GM12872 (cell line): ENCODE measurements at regions not wholly inside any gene's neighbourhood (a gene's known extent, or its start where the extent isn't known, plus 50 kb on each side); places are given as distances from the start of the nearest gene placed in this dataset.

ENCODE experiments used
- CTCF ChIP-seq: IDR thresholded peaks from 3 replicates; pipeline ENCODE4 v1.5.1; 2011; ENCODE audit warnings: low read depth, mild to moderate bottlenecking, low read length, moderate library complexity; ENCODE audit not compliant: insufficient read depth

DNA sequence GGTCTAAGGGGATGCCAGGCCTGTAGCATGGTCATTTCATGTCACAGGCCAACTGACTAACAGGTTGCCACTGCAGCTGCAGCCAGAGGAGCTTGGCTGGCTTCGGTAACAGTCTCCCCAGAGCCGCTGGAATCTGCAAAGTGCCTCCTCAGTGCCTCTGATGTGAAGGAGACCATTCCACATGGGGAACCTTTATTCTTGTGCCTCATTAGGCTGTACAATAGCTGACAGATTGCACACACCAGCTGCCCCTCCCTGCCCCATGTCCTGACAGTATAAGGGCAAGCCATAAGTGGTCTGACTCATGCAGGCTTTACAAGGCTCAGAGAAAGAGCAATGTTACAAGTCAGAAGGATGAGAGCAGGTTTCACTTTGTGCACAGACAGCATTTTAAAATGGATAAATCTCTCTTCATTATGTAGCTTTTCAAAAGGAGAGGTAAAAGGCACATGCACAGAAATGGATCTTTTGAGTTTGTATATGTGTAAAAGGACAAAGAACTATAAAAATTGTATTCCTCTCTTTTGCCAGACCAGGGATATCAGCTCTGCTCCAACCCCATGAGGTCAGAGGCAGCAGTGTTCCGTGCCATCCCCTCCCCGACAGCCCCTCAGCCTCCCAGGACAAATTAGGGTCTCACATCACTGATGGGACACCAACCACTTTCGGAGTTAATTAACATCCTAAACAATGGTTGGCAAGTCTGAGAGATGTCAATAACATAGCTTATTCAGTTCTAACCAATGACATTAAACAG is 467.8 kb downstream of the TMEM232 start:
- no peak for TF ChIP-seq CTCF

DNA sequence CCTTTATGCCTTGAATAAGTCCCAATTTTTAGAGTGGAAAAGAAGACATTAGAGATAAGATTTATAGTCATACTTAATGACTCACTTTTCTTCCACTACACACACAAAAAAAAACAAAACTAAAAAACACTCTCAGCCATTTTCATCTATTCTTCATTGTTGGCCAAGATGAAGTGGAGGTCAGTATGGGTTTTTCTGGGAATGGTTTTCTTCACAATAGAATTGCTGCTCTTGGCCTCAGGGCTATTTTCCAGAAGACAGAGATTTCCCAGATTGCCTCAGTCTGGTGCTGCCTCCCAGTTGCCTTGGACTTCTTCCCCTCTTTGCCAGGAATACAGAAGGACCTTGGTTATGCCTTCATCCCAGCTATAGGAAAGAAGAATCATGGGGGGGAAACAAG is 463.7 kb downstream of the TMEM232 start:
- no peak for TF ChIP-seq CTCF

DNA sequence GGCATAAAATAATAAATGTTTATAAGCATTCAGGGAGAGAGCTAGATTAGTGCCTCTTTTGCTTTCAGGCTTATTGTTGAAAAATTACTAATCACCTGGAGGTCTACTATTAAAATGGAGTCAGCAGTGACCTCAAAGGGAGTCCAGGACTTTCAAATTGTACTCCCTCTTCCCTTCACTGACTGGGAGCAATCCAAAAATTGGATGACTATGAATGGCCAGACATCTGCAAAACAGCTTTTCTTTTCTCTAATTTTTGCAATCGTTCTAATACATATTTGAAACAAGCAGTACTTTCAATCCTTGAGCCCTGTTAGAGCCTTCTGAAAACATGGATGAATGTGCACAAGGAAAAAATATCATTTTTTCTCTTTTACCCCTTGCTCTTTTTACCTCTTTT is 461.8 kb downstream of the TMEM232 start:
- no peak for TF ChIP-seq CTCF

GRCh38 chr5:110265162-110265561 is 461.3 kb downstream of the TMEM232 start:
- no peak for TF ChIP-seq CTCF

DNA sequence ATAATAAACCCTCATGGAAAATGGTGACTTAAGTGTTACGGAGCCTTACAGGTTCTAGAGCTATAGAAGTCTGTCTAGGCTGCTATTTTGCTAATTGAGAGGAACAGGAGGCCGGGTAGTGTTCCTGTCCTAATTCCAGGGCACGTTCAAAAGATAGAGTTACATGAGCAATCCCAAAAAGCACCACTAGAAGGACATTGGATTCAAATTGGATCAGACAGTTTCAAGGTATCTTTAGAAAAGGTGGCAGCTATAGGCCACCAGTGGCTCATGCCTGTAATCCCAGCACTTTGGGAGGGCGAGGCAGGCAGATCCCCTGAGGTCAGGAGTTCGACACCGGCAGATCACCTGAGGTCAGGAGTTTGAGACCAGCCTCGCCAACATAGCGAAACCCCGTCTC is 458.8 kb downstream of the TMEM232 start:
- TF ChIP-seq CTCF = no peak

DNA sequence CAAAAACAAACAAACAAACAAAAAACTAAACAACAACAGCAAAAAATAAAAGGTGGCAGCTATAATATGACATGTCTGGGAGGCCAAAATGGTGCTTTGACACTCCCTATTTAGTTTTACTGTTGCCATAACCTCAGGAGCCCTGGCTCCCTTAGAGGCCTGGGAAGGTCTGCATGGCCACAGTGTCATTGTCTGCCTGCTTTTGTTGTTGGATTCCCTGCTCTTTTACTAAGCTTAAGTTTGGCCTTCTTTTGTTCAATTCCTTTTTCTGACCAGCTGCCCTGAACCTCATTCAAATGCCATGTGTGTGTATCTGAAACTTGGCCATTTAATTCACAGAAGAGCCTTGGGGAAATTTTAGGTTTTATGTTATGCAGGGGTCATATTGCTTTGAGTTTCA is 458.2 kb downstream of the TMEM232 start:
- no peak for TF ChIP-seq CTCF

DNA sequence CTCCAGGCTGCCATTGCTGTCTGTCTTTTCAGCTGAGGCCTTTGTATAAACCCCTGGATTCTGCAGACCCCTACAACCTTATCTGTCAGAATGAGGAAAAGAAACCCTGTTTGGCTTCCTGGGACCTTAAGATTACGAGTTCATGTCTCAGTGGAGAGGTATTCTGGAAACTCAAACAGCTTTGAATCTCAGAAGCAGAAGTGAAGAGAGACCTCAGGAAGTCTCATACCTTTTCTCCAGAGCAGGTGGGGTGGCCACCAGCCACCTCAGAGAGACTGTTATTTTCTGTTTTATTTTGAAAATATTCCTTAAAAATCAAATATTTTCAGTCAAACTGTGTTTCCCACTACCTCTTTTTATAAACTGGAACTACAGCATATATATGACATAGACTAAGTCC is 457.5 kb downstream of the TMEM232 start:
- no peak for TF ChIP-seq CTCF
